ENCODE measurements at regions not wholly inside any gene's neighbourhood (a gene's known extent, or its start where the extent isn't known, plus 50 kb on each side); places are given as distances from the start of the nearest gene placed in this dataset.

GRCh38 chr5:162668926-162669325 is 601.4 kb downstream of the GABRG2 start:
- TF ChIP-seq TAF1 (IDR thresholded peaks at IDR 0.05; ENCODE audit: borderline replicate concordance, insufficient read depth, low read length): no peak
- no peak for TF ChIP-seq FOXP2 (optimal IDR thresholded peaks at IDR 0.05; ENCODE audit: borderline replicate concordance, extremely low read depth, extremely low read length, insufficient read depth)
- no peak for TF ChIP-seq POLR2AphosphoS5 (IDR thresholded peaks at IDR 0.05; ENCODE audit: low read depth, low read length)
- no peak for TF ChIP-seq SIN3A (IDR thresholded peaks at IDR 0.05; ENCODE audit: borderline replicate concordance, insufficient read depth, low read length)
- no peak for TF ChIP-seq REST (IDR thresholded peaks at IDR 0.05; ENCODE audit: insufficient read depth in 1 of 2, low read depth in 2 of 2, low read length in 2 of 2)

- TF ChIP-seq SIN3A (IDR thresholded peaks at IDR 0.05; ENCODE audit: borderline replicate concordance, insufficient read depth, low read length) (no peak), POLR2AphosphoS5 (IDR thresholded peaks at IDR 0.05; ENCODE audit: low read depth, low read length) (no peak), TAF1 (IDR thresholded peaks at IDR 0.05; ENCODE audit: borderline replicate concordance, insufficient read depth, low read length) (no peak), REST (IDR thresholded peaks at IDR 0.05; ENCODE audit: insufficient read depth in 1 of 2, low read depth in 2 of 2, low read length in 2 of 2) (no peak), FOXP2 (optimal IDR thresholded peaks at IDR 0.05; ENCODE audit: borderline replicate concordance, extremely low read depth, extremely low read length, insufficient read depth) (no peak)
Measured at GRCh38 chr5:162672061-162672460, 604.5 kb downstream of the GABRG2 start.

- TF ChIP-seq POLR2AphosphoS5 (IDR thresholded peaks at IDR 0.05; ENCODE audit: low read depth, low read length) (no peak), FOXP2 (optimal IDR thresholded peaks at IDR 0.05; ENCODE audit: borderline replicate concordance, extremely low read depth, extremely low read length, insufficient read depth) (no peak), TAF1 (IDR thresholded peaks at IDR 0.05; ENCODE audit: borderline replicate concordance, insufficient read depth, low read length) (no peak), SIN3A (IDR thresholded peaks at IDR 0.05; ENCODE audit: borderline replicate concordance, insufficient read depth, low read length) (no peak), REST (IDR thresholded peaks at IDR 0.05; ENCODE audit: insufficient read depth in 1 of 2, low read depth in 2 of 2, low read length in 2 of 2) (no peak)
Measured at GRCh38 chr5:162683284-162683683, 615.7 kb downstream of the GABRG2 start.

GRCh38 chr5:162684145-162684544 is 616.6 kb downstream of the GABRG2 start:
- no peak for TF ChIP-seq POLR2AphosphoS5 (IDR thresholded peaks at IDR 0.05; ENCODE audit: low read depth, low read length)
- no peak for TF ChIP-seq SIN3A (IDR thresholded peaks at IDR 0.05; ENCODE audit: borderline replicate concordance, insufficient read depth, low read length)
- no peak for TF ChIP-seq TAF1 (IDR thresholded peaks at IDR 0.05; ENCODE audit: borderline replicate concordance, insufficient read depth, low read length)
- TF ChIP-seq FOXP2 (optimal IDR thresholded peaks at IDR 0.05; ENCODE audit: borderline replicate concordance, extremely low read depth, extremely low read length, insufficient read depth): no peak
- no peak for TF ChIP-seq REST (IDR thresholded peaks at IDR 0.05; ENCODE audit: insufficient read depth in 1 of 2, low read depth in 2 of 2, low read length in 2 of 2)

- no peak for TF ChIP-seq FOXP2 (optimal IDR thresholded peaks at IDR 0.05; ENCODE audit: borderline replicate concordance, extremely low read depth, extremely low read length, insufficient read depth)
- no peak for TF ChIP-seq REST (IDR thresholded peaks at IDR 0.05; ENCODE audit: insufficient read depth in 1 of 2, low read depth in 2 of 2, low read length in 2 of 2)
- TF ChIP-seq SIN3A (IDR thresholded peaks at IDR 0.05; ENCODE audit: borderline replicate concordance, insufficient read depth, low read length): no peak
- TF ChIP-seq TAF1 (IDR thresholded peaks at IDR 0.05; ENCODE audit: borderline replicate concordance, insufficient read depth, low read length): no peak
- TF ChIP-seq POLR2AphosphoS5 (IDR thresholded peaks at IDR 0.05; ENCODE audit: low read depth, low read length): no peak
Measured at GRCh38 chr5:162685302-162685701, 617.7 kb downstream of the GABRG2 start.
